A673 (cell line): ENCODE measurements at regions not wholly inside any gene's neighbourhood (a gene's known extent, or its start where the extent isn't known, plus 50 kb on each side); places are given as distances from the start of the nearest gene placed in this dataset.

Experiments used
- BruUV-seq: library from RNA; stranded (reverse); fragments of 400-500 nt; replicated peaks from 2 replicates; lab custom pipeline; 2021; lab: Mats Ljungman, UMichigan
- CTCF ChIA-PET: fragments of 300-600 bp; sonication (Branson Sonifier 250); formaldehyde crosslinking; loops from one replicate; lab custom pipeline; 2022; ENCODE audit warnings: antibody characterized with exemption; lab: Charles Lee
- POLR2A ChIA-PET: fragments of 300-600 bp; sonication (Branson Sonifier 250); formaldehyde crosslinking; loops from one replicate; lab custom pipeline; 2022; ENCODE audit warnings: antibody characterized with exemption; ENCODE audit not compliant: low non-redundant PET; lab: Charles Lee
- DNase-seq: peaks from one replicate; pipeline ENCODE4 v3.0.0-alpha.2; 2015; ENCODE audit warnings: low spot score
- H3K27ac ChIP-seq: fragments of 200-600 bp; sonication (generic); 2 replicates; pipeline ENCODE4 v1.5.1; 2016; ENCODE audit warnings: mixed run types, low read depth, mild to moderate bottlenecking, mixed read lengths, antibody characterized with exemption, low read length; ENCODE audit not compliant: poor library complexity, severe bottlenecking
- H3K27me3 ChIP-seq: fragments of 200-600 bp; sonication (generic); replicated peaks from 2 replicates; pipeline ENCODE4 v1.6.1; 2017; ENCODE audit warnings: mixed run types, low read depth, mild to moderate bottlenecking, mixed read lengths, antibody characterized with exemption, low read length; ENCODE audit not compliant: insufficient read depth, poor library complexity
- H3K36me3 ChIP-seq: fragments of 200-600 bp; sonication (generic); 2 replicates; pipeline ENCODE4 v1.6.1; 2016; ENCODE audit warnings: mixed run types, mild to moderate bottlenecking, mixed read lengths, antibody characterized with exemption, low read length; ENCODE audit not compliant: insufficient read depth, poor library complexity, severe bottlenecking
- H3K4me1 ChIP-seq: fragments of 200-600 bp; sonication (generic); 2 replicates; pipeline ENCODE4 v1.6.1; 2017; ENCODE audit warnings: mixed run types, mild to moderate bottlenecking, mixed read lengths, antibody characterized with exemption, low read length; ENCODE audit not compliant: insufficient read depth, poor library complexity, severe bottlenecking
- H3K4me3 ChIP-seq: fragments of 200-600 bp; sonication (generic); 2 replicates; pipeline ENCODE4 v1.5.1; 2016; ENCODE audit warnings: low read depth, mixed run types, mild to moderate bottlenecking, mixed read lengths, low read length; ENCODE audit not compliant: poor library complexity, severe bottlenecking
- H3K9me3 ChIP-seq: fragments of 200-600 bp; sonication (generic); 2 replicates; pipeline ENCODE4 v1.6.1; 2016; ENCODE audit warnings: mixed run types, low read depth, mild to moderate bottlenecking, mixed read lengths, antibody characterized with exemption, low read length; ENCODE audit not compliant: poor library complexity, severe bottlenecking
- EZH2 ChIP-seq: fragments of 200-600 bp; sonication (generic); IDR thresholded peaks from 2 replicates; pipeline ENCODE4 v1.6.1; 2017; ENCODE audit warnings: borderline replicate concordance, low read depth, mild to moderate bottlenecking, mixed read lengths, antibody characterized with exemption, low read length; ENCODE audit not compliant: poor library complexity, severe bottlenecking
- intact Hi-C: fragments of 100-400 bp; cut with micrococcal nuclease; formaldehyde crosslinking; loops from one replicate; pipeline ENCODE4 v1.10.0; 2022; ENCODE audit not compliant: unreplicated experiment
- TF ChIP-seq, protein P1 (sequence below): fragments of 300-800, 200-600 bp; sonication (generic); conservative IDR thresholded peaks from 2 replicates; pipeline ENCODE4 v1.5.1; 2017; ENCODE audit warnings: low read depth, mild to moderate bottlenecking, antibody characterized with exemption, low read length, moderate library complexity, mixed read lengths

DNA sequence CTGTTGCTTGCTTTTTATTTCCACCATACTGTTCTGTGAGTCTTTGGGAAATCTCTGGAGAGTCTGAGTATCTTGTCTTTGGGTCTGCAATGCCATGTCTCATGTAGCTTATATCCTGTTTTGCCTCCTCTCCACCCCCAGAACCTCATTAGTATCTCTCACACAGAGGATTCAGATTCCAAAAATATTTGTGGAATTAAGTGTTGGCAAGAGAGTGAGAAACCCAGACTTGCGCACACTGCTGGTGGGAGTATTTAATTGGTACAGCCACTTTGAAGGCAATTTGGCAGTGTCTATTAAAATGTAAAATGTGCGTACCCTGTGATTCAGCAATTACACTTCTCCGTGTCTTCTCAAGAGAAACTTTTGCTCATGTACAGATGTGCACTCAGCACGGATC, 68.6 kb downstream of the ZNF621 start:
- H3K9me3 ChIP-seq: no peaks in the 10 kb centered on the region
- peak; percentile 75 for DNase-seq
- CTCF ChIA-PET: no interaction called here
- no TSS peak for BruUV-seq
- peak overlapping the region; percentile 59 for H3K27ac ChIP-seq
- POLR2A ChIA-PET: interaction anchor here (0.6 kb wide), 1 partner anchor 22 kb away, joined by 4 read pairs; no protein-coding TSS in a partner anchor
- intact Hi-C loops: no loop called here
- no peak for TF ChIP-seq EZH2
- TF ChIP-seq, protein P1, sequence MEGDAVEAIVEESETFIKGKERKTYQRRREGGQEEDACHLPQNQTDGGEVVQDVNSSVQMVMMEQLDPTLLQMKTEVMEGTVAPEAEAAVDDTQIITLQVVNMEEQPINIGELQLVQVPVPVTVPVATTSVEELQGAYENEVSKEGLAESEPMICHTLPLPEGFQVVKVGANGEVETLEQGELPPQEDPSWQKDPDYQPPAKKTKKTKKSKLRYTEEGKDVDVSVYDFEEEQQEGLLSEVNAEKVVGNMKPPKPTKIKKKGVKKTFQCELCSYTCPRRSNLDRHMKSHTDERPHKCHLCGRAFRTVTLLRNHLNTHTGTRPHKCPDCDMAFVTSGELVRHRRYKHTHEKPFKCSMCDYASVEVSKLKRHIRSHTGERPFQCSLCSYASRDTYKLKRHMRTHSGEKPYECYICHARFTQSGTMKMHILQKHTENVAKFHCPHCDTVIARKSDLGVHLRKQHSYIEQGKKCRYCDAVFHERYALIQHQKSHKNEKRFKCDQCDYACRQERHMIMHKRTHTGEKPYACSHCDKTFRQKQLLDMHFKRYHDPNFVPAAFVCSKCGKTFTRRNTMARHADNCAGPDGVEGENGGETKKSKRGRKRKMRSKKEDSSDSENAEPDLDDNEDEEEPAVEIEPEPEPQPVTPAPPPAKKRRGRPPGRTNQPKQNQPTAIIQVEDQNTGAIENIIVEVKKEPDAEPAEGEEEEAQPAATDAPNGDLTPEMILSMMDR: no peak
- H3K4me3 ChIP-seq: no peak overlapping the region
- peaks cover 7% of the 10 kb centered on the region for H3K4me1 ChIP-seq
- no peaks in the 10 kb centered on the region for H3K27me3 ChIP-seq
- H3K36me3 ChIP-seq: no peaks in the 10 kb centered on the region

DNA sequence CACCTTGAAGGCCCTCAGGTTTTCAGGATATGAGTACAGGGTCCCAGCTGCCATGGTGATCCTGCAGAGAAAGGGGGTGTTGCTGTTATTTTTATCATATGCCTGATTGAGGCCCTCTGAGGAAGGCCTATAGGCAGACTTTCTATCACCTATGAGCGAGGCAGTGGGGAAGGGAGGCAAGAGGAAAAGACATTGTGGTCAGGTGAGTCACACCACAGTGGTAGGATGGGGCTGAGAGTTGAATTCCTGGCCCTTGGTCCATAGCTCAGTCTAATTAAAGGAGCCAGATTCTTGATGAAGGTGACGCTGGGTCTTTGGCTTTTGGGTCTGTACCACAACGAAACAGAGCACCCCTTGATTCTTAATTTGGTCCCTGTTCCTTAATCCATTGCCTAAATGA, 72.7 kb downstream of the ZNF621 start:
- intact Hi-C loops: no loop called here
- no peak for DNase-seq
- Histone ChIP-seq H3K27ac (no peak overlapping the region), H3K4me3 (no peak overlapping the region), H3K9me3 (no peaks in the 10 kb centered on the region), H3K4me1 (peaks cover 7% of the 10 kb centered on the region), H3K36me3 (no peaks in the 10 kb centered on the region), H3K27me3 (no peaks in the 10 kb centered on the region)
- ChIA-PET POLR2A (no interaction called here), CTCF (no interaction called here)
- TF ChIP-seq, protein P1: no peak
- no peak for TF ChIP-seq EZH2
- BruUV-seq: no TSS peak

GRCh38 chr3:40598338-40598737, 73.6 kb downstream of the ZNF621 start:
- peaks cover 7% of the 10 kb centered on the region for H3K4me1 ChIP-seq
- H3K27me3 ChIP-seq: no peaks in the 10 kb centered on the region
- H3K27ac ChIP-seq: no peak overlapping the region
- BruUV-seq: no TSS peak
- intact Hi-C loops: no loop called here
- H3K9me3 ChIP-seq: no peaks in the 10 kb centered on the region
- ChIA-PET POLR2A (no interaction called here), CTCF (no interaction called here)
- no peak for DNase-seq
- TF ChIP-seq EZH2: no peak
- TF ChIP-seq, protein P1: no peak
- H3K36me3 ChIP-seq: no peaks in the 10 kb centered on the region
- H3K4me3 ChIP-seq: no peak overlapping the region
